IPS-NIHi11 (cell line): ENCODE measurements at regions not wholly inside any gene's neighbourhood (a gene's known extent, or its start where the extent isn't known, plus 50 kb on each side); places are given as distances from the start of the nearest gene placed in this dataset.

Experiments used
- DNase-seq: peaks from one replicate; pipeline ENCODE4 v3.0.0; 2012; ENCODE audit warnings: mixed read lengths, low spot score

- no peak for DNase-seq
Observed at GRCh38 chr16:76612497-76612896, 335.3 kb downstream of the CNTNAP4 start.

GRCh38 chr16:76614269-76614668, 337.1 kb downstream of the CNTNAP4 start:
- no peak for DNase-seq

- no peak for DNase-seq
Observed at GRCh38 chr16:76622876-76623275, 345.7 kb downstream of the CNTNAP4 start.

- no peak for DNase-seq
Observed at GRCh38 chr16:76634847-76635697, 357.9 kb downstream of the CNTNAP4 start.

GRCh38 chr16:76639685-76640289, 362.6 kb downstream of the CNTNAP4 start:
- DNase-seq, result peak; percentile 37

GRCh38 chr16:76650582-76650981, 373.4 kb downstream of the CNTNAP4 start:
- no peak for DNase-seq

GRCh38 chr16:76653390-76654026, 376.3 kb downstream of the CNTNAP4 start:
- peak; percentile 49 for DNase-seq

- DNase-seq, result no peak
Observed at GRCh38 chr16:76654088-76654820, 377.1 kb downstream of the CNTNAP4 start.

GRCh38 chr16:76656994-76657393, 379.8 kb downstream of the CNTNAP4 start:
- DNase-seq, result no peak

GRCh38 chr16:76661691-76662235, 384.6 kb downstream of the CNTNAP4 start:
- DNase-seq, result no peak

GRCh38 chr16:76665571-76666275, 388.5 kb downstream of the CNTNAP4 start:
- DNase-seq, result no peak

- DNase-seq, result peak; percentile 21
Observed at GRCh38 chr16:76668207-76668725, 391.1 kb downstream of the CNTNAP4 start.

- no peak for DNase-seq
Observed at GRCh38 chr16:76669288-76669687, 392.1 kb downstream of the CNTNAP4 start.

- DNase-seq, result no peak
Observed at GRCh38 chr16:76670125-76670857, 393.1 kb downstream of the CNTNAP4 start.

- no peak for DNase-seq
Observed at GRCh38 chr16:76676356-76676755, 399.2 kb downstream of the CNTNAP4 start.

GRCh38 chr16:76681296-76681695, 404.1 kb downstream of the CNTNAP4 start:
- DNase-seq, result no peak

- peak; percentile 26 for DNase-seq
Observed at GRCh38 chr16:76683051-76683450, 405.9 kb downstream of the CNTNAP4 start.

- no peak for DNase-seq
Observed at GRCh38 chr16:76696876-76697275, 419.7 kb downstream of the CNTNAP4 start.

GRCh38 chr16:76705892-76706291, 428.7 kb downstream of the CNTNAP4 start:
- no peak for DNase-seq

GRCh38 chr16:76713191-76713590, 436.0 kb downstream of the CNTNAP4 start:
- no peak for DNase-seq
